GM18502 (cell line): ENCODE measurements at regions not wholly inside any gene's neighbourhood (a gene's known extent, or its start where the extent isn't known, plus 50 kb on each side); places are given as distances from the start of the nearest gene placed in this dataset.
"Not testable (repeated sequence)": the region's sequence is repeated elsewhere in the genome, so short reads cannot be mapped to it uniquely, and the experiment has no call there.

Source experiments
- ATAC-seq: cut with Tn5 transposase; IDR thresholded peaks from one replicate; pipeline ENCODE4 v1.9.1; 2021; ENCODE audit warnings: mild to moderate bottlenecking; ENCODE audit not compliant: unreplicated experiment, poor library complexity

- no peak for ATAC-seq
Measured at GRCh38 chr2:228374741-228375140, 193.3 kb upstream of the SPHKAP start.

- no peak for ATAC-seq
Measured at GRCh38 chr2:228373191-228373590, 191.7 kb upstream of the SPHKAP start.

GRCh38 chr2:228372212-228372611, 190.7 kb upstream of the SPHKAP start:
- ATAC-seq = no peak

GRCh38 chr2:228369400-228370031, 188.0 kb upstream of the SPHKAP start:
- ATAC-seq = no peak

- ATAC-seq = no peak
Measured at GRCh38 chr2:228367356-228367755, 185.9 kb upstream of the SPHKAP start.

- ATAC-seq = no peak
Measured at GRCh38 chr2:228359473-228359872, 178.0 kb upstream of the SPHKAP start.

GRCh38 chr2:228355897-228356296, 174.4 kb upstream of the SPHKAP start:
- ATAC-seq = no peak

- ATAC-seq = not testable (repeated sequence)
Measured at GRCh38 chr2:228352980-228353379, 171.5 kb upstream of the SPHKAP start.

GRCh38 chr2:228352048-228352447, 170.6 kb upstream of the SPHKAP start:
- no peak for ATAC-seq

- no peak for ATAC-seq
Measured at GRCh38 chr2:228348516-228349064, 167.1 kb upstream of the SPHKAP start.

- no peak for ATAC-seq
Measured at GRCh38 chr2:228344531-228344930, 163.0 kb upstream of the SPHKAP start.

GRCh38 chr2:228339525-228339924, 158.0 kb upstream of the SPHKAP start:
- ATAC-seq = no peak

- no peak for ATAC-seq
Measured at GRCh38 chr2:228334180-228334579, 152.7 kb upstream of the SPHKAP start.

GRCh38 chr2:228329282-228329681, 147.8 kb upstream of the SPHKAP start:
- ATAC-seq = no peak

- no peak for ATAC-seq
Measured at GRCh38 chr2:228321015-228321414, 139.5 kb upstream of the SPHKAP start.

GRCh38 chr2:228318218-228318617, 136.7 kb upstream of the SPHKAP start:
- peak; percentile 62 for ATAC-seq

GRCh38 chr2:228312172-228312571, 130.7 kb upstream of the SPHKAP start:
- no peak for ATAC-seq

- no peak for ATAC-seq
Measured at GRCh38 chr2:228303960-228304359, 122.5 kb upstream of the SPHKAP start.

- no peak for ATAC-seq
Measured at GRCh38 chr2:228283491-228284171, 102.1 kb upstream of the SPHKAP start.

GRCh38 chr2:228282376-228282775, 100.9 kb upstream of the SPHKAP start:
- no peak for ATAC-seq

GRCh38 chr2:228273159-228273558, 91.7 kb upstream of the SPHKAP start:
- ATAC-seq = no peak

GRCh38 chr2:228269351-228269750, 87.9 kb upstream of the SPHKAP start:
- ATAC-seq = no peak
